ENCODE measurements at regions not wholly inside any gene's neighbourhood (a gene's known extent, or its start where the extent isn't known, plus 50 kb on each side); places are given as distances from the start of the nearest gene placed in this dataset.

DNA sequence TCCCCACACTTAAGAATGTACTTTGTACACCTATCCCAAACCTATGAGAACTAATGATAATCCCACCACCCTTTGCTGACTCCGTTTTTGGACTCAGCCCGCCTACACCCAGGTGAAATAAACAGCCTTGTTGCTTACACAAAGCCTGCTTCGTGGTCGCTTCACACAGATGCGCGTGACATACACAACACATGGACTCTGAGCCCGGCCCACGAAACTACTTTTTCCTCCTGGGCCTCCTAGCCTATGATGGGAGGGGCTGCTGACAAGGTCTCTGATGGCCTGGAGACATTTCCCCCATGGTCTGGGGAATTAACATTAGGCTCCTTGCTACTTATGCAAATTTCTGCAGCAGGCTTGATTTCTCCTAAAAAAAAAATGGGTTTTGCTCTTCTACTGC lies 1176.4 kb upstream of the RAG2 start:
- no peaks in the 10 kb centered on the region for H3K36me3 ChIP-seq (ENCODE audit: control insufficient read depth, insufficient read depth, low read length)
- 89 to 97% methylated on average over 7 to 8 of the region's 8 CpGs for WGBS, 2 experiments (ENCODE audit: insufficient coverage in 1 of 2, insufficient read length in 1 of 2)
- H3K9ac ChIP-seq (ENCODE audit: extremely low read depth, low read length, poor library complexity, severe bottlenecking): no peak overlapping the region
- TF ChIP-seq, protein P1, sequence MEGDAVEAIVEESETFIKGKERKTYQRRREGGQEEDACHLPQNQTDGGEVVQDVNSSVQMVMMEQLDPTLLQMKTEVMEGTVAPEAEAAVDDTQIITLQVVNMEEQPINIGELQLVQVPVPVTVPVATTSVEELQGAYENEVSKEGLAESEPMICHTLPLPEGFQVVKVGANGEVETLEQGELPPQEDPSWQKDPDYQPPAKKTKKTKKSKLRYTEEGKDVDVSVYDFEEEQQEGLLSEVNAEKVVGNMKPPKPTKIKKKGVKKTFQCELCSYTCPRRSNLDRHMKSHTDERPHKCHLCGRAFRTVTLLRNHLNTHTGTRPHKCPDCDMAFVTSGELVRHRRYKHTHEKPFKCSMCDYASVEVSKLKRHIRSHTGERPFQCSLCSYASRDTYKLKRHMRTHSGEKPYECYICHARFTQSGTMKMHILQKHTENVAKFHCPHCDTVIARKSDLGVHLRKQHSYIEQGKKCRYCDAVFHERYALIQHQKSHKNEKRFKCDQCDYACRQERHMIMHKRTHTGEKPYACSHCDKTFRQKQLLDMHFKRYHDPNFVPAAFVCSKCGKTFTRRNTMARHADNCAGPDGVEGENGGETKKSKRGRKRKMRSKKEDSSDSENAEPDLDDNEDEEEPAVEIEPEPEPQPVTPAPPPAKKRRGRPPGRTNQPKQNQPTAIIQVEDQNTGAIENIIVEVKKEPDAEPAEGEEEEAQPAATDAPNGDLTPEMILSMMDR (conservative IDR thresholded peaks at IDR 0.05): no peak
- H3K9me3 ChIP-seq (ENCODE audit: control insufficient read depth, low read length): no peaks in the 10 kb centered on the region
- Mint-ChIP-seq H3K4me3 (no peak overlapping the region), H3K36me3 (ENCODE audit: low read depth) (no peaks in the 10 kb centered on the region), H3K27me3 (ENCODE audit: insufficient read depth) (no peaks in the 10 kb centered on the region), H3K9me3 (no peaks in the 10 kb centered on the region), H3K27ac (no peak overlapping the region), H3K4me1 (no peaks in the 10 kb centered on the region)
- H3K4me1 ChIP-seq (ENCODE audit: control insufficient read depth, insufficient read depth, low read length): no peaks in the 10 kb centered on the region
- DNase-seq: no peak
- H3K27ac ChIP-seq (ENCODE audit: low read depth, low read length): no peak overlapping the region
- H3K4me3 ChIP-seq (ENCODE audit: low read length): no peak overlapping the region
- no peaks in the 10 kb centered on the region for H3K27me3 ChIP-seq (ENCODE audit: control insufficient read depth, insufficient read depth, low read length, poor library complexity, severe bottlenecking)

DNA sequence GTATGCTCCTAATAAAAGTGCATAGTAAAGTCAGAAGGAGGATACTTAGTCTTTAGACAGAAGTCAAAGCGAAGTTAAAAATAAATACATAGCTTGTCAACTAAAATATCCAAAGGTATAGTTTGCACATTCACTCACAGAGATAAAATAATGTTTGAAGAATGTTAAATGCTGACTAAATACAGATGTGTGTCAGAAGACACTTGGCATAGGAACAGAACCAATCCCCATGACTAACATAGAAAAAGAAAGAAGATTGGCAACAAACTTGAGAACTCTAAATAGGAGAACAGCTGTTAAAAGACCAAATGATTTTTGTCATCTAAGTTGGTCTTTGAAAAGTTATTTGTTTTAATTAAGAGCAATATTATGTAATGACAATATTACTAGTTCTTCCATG lies 1172.1 kb upstream of the RAG2 start:
- Histone ChIP-seq H3K9ac (ENCODE audit: extremely low read depth, low read length, poor library complexity, severe bottlenecking) (no peak overlapping the region), H3K36me3 (ENCODE audit: control insufficient read depth, insufficient read depth, low read length) (no peaks in the 10 kb centered on the region), H3K4me3 (ENCODE audit: low read length) (no peak overlapping the region), H3K9me3 (ENCODE audit: control insufficient read depth, low read length) (no peaks in the 10 kb centered on the region), H3K27ac (ENCODE audit: low read depth, low read length) (no peak overlapping the region), H3K4me1 (ENCODE audit: control insufficient read depth, insufficient read depth, low read length) (no peaks in the 10 kb centered on the region), H3K27me3 (ENCODE audit: control insufficient read depth, insufficient read depth, low read length, poor library complexity, severe bottlenecking) (no peaks in the 10 kb centered on the region)
- Mint-ChIP-seq H3K4me3 (no peak overlapping the region), H3K9me3 (no peaks in the 10 kb centered on the region), H3K36me3 (ENCODE audit: low read depth) (no peaks in the 10 kb centered on the region), H3K27me3 (ENCODE audit: insufficient read depth) (no peaks in the 10 kb centered on the region), H3K4me1 (no peaks in the 10 kb centered on the region), H3K27ac (no peak overlapping the region)
- 100% methylated on average over 1 of the region's 1 CpG; no CpG with 5 or more reads in 1 of the 2 experiments for WGBS, 2 experiments (ENCODE audit: insufficient coverage in 1 of 2, insufficient read length in 1 of 2)
- TF ChIP-seq, protein P1 (conservative IDR thresholded peaks at IDR 0.05): no peak
- no peak for DNase-seq

- TF ChIP-seq, protein P1 (conservative IDR thresholded peaks at IDR 0.05): no peak
- Mint-ChIP-seq H3K9me3 (no peaks in the 10 kb centered on the region), H3K27ac (no peak overlapping the region), H3K4me3 (no peak overlapping the region), H3K4me1 (no peaks in the 10 kb centered on the region), H3K36me3 (ENCODE audit: low read depth) (no peaks in the 10 kb centered on the region), H3K27me3 (ENCODE audit: insufficient read depth) (no peaks in the 10 kb centered on the region)
- H3K4me3 ChIP-seq (ENCODE audit: low read length): no peak overlapping the region
- H3K27me3 ChIP-seq (ENCODE audit: control insufficient read depth, insufficient read depth, low read length, poor library complexity, severe bottlenecking): no peaks in the 10 kb centered on the region
- no peaks in the 10 kb centered on the region for H3K9me3 ChIP-seq (ENCODE audit: control insufficient read depth, low read length)
- H3K27ac ChIP-seq (ENCODE audit: low read depth, low read length): no peak overlapping the region
- H3K4me1 ChIP-seq (ENCODE audit: control insufficient read depth, insufficient read depth, low read length): no peaks in the 10 kb centered on the region
- H3K36me3 ChIP-seq (ENCODE audit: control insufficient read depth, insufficient read depth, low read length): no peaks in the 10 kb centered on the region
- WGBS, 2 experiments (ENCODE audit: insufficient coverage in 1 of 2, insufficient read length in 1 of 2): 84 to 100% methylated on average over 1 of the region's 3 CpGs
- DNase-seq: no peak
- no peak overlapping the region for H3K9ac ChIP-seq (ENCODE audit: extremely low read depth, low read length, poor library complexity, severe bottlenecking)
Observed at GRCh38 chr11:37762079-37762478, 1164.0 kb upstream of the RAG2 start.
